GM18873 (cell line): ENCODE measurements at regions not wholly inside any gene's neighbourhood (a gene's known extent, or its start where the extent isn't known, plus 50 kb on each side); places are given as distances from the start of the nearest gene placed in this dataset.

Experiments used
- ATAC-seq: cut with Tn5 transposase; IDR thresholded peaks from one replicate; pipeline ENCODE4 v1.9.1; 2021; ENCODE audit warnings: mild to moderate bottlenecking, moderate library complexity, moderate number of reproducible peaks; ENCODE audit not compliant: unreplicated experiment, low FRiP score

- ATAC-seq: no peak
Measured at GRCh38 chr10:83233691-83234090, 905.6 kb upstream of the GHITM start.

- no peak for ATAC-seq
Measured at GRCh38 chr10:83248106-83248631, 891.1 kb upstream of the GHITM start.

- no peak for ATAC-seq
Measured at GRCh38 chr10:83250396-83250795, 888.9 kb upstream of the GHITM start.

DNA sequence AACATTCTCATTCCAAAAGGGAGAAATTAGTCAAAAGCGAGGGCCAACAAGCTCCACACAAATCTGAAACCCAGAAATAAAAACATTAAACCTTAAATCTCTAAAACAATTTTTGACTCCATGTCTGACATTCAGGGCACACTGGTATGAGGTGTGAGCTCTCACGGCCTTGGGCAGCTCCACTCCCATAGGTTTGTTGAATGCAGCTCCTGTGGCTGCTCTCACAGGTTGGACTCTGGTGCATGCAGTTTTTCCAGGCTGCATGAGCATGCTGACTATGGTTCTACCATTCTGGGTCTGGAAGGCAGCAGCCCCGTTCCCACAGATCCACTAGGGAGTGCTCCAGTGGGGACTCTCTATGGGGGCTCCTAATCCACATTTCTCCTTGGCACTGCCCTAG lies 887.1 kb upstream of the GHITM start:
- ATAC-seq: no peak

DNA sequence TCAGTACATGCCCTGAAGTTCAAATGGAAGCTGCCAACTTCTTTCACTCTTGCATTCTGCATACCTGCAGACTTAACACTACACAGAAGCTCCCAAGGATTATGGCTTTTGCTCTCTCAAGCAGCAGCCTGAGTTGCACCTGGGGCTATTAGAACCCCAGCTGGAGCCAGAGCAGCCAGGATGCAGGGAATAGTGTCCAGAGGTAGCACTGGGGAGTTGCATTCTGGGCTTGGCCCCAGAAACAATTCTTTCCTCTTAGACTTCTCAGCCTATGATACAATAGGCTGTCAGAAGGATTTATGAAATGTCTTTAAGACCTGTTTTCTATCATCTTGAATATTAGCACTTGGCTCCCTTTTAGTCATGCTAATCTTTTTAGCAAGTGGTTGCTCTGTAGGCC lies 886.7 kb upstream of the GHITM start:
- no peak for ATAC-seq

GRCh38 chr10:83253011-83253671 lies 886.2 kb upstream of the GHITM start:
- ATAC-seq: no peak

- no peak for ATAC-seq
Measured at GRCh38 chr10:83254698-83255097, 884.6 kb upstream of the GHITM start.

DNA sequence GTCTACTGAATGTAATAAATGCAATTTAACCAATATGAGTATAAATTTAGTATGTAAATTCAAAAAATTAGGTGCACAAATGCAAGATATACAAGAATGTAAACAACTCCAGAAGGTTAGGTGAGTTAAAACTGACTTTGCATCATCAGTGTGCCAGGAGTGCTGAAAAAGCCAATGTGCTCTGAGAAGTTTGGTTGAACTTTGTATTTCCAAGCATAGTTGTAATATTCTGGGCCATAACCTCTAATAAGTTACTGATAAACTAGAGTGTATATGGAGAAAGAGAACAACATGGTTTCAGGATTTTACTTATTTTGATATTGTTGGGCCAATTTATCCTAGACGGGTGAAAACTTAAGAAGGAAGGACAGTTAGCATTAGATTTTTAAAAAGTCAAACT lies 876.9 kb upstream of the GHITM start:
- no peak for ATAC-seq

GRCh38 chr10:83272666-83273434 lies 866.5 kb upstream of the GHITM start:
- ATAC-seq: no peak

DNA sequence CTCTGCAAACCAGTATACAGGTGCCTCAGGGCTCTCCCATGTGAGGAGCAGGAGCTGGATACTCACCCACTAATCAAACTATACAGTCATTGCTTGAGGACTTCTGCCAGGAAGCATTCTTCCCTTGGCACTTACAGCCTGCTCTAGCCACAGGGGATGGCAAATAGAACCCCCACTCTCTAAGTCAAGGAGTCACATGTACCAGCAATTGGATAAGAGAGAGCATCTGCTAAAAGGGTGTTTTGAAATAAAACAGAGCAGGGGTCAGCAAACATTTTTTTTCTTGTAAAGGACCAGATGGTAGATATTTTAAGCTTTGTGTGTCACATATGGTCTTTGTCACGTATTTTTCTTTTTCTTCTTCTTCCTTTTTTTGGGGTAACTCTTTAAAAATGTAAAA lies 865.2 kb upstream of the GHITM start:
- no peak for ATAC-seq

DNA sequence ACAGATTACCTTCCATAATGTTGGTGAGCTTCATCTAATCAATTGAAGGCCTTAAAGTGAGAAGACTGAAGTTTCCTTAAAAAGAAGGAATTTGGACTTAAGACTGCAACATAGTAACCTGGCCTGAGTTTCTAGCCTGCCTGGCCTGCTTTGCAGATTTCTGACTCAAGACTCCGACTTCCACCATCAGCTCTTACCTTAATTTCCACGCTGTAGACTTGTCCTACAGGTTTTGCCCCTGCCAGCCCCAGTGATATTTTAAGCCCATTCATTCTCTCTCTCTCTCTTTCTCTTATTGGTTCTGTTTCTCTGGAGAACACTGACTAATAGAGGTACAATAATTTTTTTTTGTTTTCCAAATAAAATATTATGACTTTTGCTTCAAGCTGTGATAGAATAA lies 862.3 kb upstream of the GHITM start:
- no peak for ATAC-seq

DNA sequence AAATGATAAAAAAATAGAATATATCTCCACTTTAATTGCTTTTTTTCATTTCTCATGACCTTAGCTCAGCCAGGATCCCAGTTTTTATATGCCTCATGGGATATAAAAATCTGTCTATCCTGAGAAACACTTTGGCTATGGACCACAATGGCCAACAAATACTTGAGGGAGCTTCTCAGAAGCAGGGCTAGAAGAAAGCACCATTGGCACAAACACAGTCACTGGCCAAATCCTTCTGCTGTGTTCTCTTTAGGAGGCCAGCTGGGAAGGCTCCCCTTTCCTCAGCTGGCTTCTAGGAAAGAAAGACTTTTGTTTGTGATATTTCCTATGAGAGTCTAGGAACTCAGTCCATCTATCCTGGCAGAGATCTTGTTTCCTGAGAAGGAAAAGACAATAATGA lies 856.2 kb upstream of the GHITM start:
- ATAC-seq: no peak

DNA sequence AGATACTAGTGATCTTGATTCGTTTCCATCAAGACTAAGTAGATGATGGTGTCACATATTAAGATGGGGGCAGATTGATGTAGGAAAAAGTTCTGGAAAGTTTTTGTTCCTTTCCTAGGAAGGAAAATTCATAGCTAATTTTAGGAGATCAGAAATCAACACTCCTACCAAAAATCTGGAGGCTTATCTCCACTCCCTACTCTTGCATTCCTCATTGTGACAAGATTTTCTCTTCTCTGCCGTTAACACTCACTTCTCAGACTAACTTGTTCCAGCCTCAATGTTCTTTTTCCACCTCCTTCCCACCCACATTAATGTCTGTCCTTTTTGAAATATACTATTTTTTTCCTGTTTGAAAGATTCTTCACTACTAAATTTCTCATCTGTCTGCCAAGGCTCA lies 851.9 kb upstream of the GHITM start:
- no peak for ATAC-seq

DNA sequence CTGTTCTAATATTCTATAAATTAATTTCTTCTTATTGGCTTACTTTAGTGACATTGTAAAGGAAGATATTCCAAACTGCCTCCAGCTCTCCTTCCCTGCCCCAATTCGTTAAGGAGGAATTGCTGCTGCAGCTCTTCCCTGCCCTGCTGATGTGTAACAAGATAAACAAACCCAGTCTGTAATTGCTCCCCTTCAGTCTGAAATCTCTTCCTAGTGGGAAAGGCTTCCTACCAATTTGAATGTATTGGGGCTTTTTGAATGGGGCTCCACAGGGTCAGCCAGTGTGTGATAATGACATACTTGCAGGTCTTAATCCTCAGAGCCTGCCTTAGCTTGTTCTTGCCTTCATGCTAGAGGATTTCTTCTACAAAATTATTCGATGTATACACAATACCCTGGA lies 849.9 kb upstream of the GHITM start:
- no peak for ATAC-seq

- ATAC-seq: no peak
Measured at GRCh38 chr10:83289948-83290347, 849.4 kb upstream of the GHITM start.

- no peak for ATAC-seq
Measured at GRCh38 chr10:83301732-83302131, 837.6 kb upstream of the GHITM start.

- ATAC-seq: no peak
Measured at GRCh38 chr10:83302623-83303022, 836.7 kb upstream of the GHITM start.

DNA sequence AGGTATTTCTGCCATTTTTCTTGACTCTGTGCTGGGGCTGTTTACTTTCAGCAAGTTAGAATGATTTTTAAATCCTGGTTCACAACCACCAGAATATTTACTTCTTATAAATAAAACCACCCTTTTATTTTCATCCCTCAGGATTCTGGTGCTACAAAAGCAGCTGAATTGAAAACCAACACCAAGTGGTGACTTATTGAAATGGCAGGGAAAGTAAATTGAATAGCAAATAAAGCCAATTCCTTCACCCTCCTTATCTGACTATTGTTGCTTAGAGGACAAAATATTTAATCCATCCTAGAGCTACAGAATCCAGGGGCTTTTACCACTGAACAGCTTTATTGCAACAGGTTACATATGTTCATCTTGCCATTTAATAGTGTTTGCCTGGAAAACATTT lies 828.6 kb upstream of the GHITM start:
- ATAC-seq: no peak

DNA sequence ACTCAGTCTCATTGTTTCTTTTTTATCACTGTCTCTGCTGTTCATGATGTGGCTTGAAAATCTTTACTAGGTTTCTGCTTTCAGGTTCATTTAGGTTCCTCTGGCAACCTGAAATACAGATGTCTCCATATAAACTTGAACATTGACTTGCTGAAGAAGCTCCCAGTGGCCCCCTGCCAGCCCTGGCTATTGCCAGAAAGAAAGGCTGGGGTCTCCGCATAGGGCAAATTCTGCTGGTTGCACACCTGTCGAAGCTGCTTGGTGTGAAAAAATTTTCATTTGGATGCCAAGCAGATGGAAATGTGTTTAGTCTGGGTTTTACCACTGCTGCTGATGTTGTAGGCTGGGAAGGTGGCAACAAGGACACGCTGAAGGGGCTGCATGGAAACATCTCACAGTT lies 826.7 kb upstream of the GHITM start:
- no peak for ATAC-seq

DNA sequence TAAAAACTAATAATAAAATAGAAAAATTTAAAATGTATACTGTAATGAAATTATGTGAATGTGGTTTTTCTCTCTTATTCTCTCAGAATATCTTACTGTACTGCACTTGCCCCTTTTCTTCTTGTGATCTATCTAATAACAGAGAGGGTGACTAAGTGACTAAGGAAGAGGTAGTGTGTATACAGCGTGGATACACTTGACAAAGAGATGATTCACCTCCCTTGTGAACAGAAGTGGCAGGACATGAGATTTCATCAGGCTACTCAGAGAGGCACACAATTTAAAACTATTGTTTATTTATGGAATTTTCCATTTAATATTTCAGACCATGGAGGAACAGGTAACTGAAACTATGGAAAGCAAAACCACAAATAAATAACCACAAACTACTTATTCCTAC lies 806.6 kb upstream of the GHITM start:
- no peak for ATAC-seq

GRCh38 chr10:83333566-83333965 lies 805.7 kb upstream of the GHITM start:
- no peak for ATAC-seq

DNA sequence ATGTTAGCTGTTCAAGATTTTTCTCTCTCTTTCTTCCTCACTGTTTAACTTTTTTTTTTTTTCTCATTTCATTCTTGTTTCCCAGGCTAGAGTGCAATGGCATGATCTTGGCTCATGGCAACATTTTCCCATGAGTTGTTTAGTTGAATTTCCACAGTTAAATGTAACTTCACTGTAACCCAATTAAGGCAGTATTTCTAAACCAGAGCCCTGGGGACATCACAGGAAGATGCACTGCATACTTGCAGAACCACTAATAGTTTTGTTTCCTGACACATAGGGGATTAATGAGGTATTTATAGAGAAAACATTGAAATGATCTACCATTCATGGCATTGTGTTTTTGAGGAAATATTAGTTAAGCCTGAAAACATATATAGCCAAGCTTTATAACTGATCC lies 795.6 kb upstream of the GHITM start:
- ATAC-seq: no peak
